HFF-Myc (cell line): ENCODE measurements at regions not wholly inside any gene's neighbourhood (a gene's known extent, or its start where the extent isn't known, plus 50 kb on each side); places are given as distances from the start of the nearest gene placed in this dataset.

Source experiments
- DNase-seq: peaks from one replicate; pipeline ENCODE4 v3.0.0-alpha.2; 2011; ENCODE audit warnings: low read depth; ENCODE audit errors: extremely low read depth
- H3K4me3 ChIP-seq: replicated peaks from 2 replicates; pipeline ENCODE4 v1.5.1; 2011; ENCODE audit warnings: low read depth, mild to moderate bottlenecking, control low read depth, low read length
- CTCF ChIP-seq: IDR thresholded peaks from 2 replicates; pipeline ENCODE4 v1.5.1; 2012; ENCODE audit warnings: mild to moderate bottlenecking, low read depth, low read length, control low read depth; ENCODE audit errors: missing control alignments

- H3K4me3 ChIP-seq: no peak overlapping the region
- no peak for TF ChIP-seq CTCF
- DNase-seq: no peak
Measured at GRCh38 chr1:88133991-88134390, 550.1 kb upstream of the PKN2 start.

GRCh38 chr1:88134983-88135921 lies 548.8 kb upstream of the PKN2 start:
- no peak for DNase-seq
- no peak overlapping the region for H3K4me3 ChIP-seq
- no peak for TF ChIP-seq CTCF

- TF ChIP-seq CTCF: no peak
- DNase-seq: no peak
Measured at GRCh38 chr1:88139633-88140032, 544.4 kb upstream of the PKN2 start.

GRCh38 chr1:88140325-88140724 lies 543.7 kb upstream of the PKN2 start:
- no peak for TF ChIP-seq CTCF
- no peak overlapping the region for H3K4me3 ChIP-seq
- no peak for DNase-seq

More at GRCh38 chr1:88139633-88140032, 544.4 kb upstream of the PKN2 start:
- no peak overlapping the region for H3K4me3 ChIP-seq

- H3K4me3 ChIP-seq: no peak overlapping the region
- no peak for DNase-seq
- no peak for TF ChIP-seq CTCF
Measured at GRCh38 chr1:88141499-88142074, 542.5 kb upstream of the PKN2 start.

- TF ChIP-seq CTCF: no peak
- no peak overlapping the region for H3K4me3 ChIP-seq
- DNase-seq: no peak
Measured at GRCh38 chr1:88145752-88146151, 538.3 kb upstream of the PKN2 start.

- no peak for DNase-seq
- no peak for TF ChIP-seq CTCF
- H3K4me3 ChIP-seq: no peak overlapping the region
Measured at GRCh38 chr1:88149686-88150085, 534.4 kb upstream of the PKN2 start.
